GM10266 (cell line): ENCODE measurements at regions not wholly inside any gene's neighbourhood (a gene's known extent, or its start where the extent isn't known, plus 50 kb on each side); places are given as distances from the start of the nearest gene placed in this dataset.
"Not testable (repeated sequence)": the region's sequence is repeated elsewhere in the genome, so short reads cannot be mapped to it uniquely, and the experiment has no call there.

Source experiments
- DNase-seq: peaks from one replicate; pipeline ENCODE4 v3.0.0; 2012; ENCODE audit errors: extremely low spot score
- CTCF ChIP-seq: IDR thresholded peaks from 2 replicates; pipeline ENCODE4 v1.5.1; 2012; ENCODE audit warnings: mild to moderate bottlenecking, low read depth; ENCODE audit not compliant: control insufficient read depth, insufficient read depth; ENCODE audit errors: missing control alignments

GRCh38 chr18:10604182-10604581, 78.4 kb downstream of the NAPG start:
- peak; percentile 8 for DNase-seq
- TF ChIP-seq CTCF: no peak

GRCh38 chr18:10606881-10607280, 81.1 kb downstream of the NAPG start:
- DNase-seq: not testable (repeated sequence)

- DNase-seq: not testable (repeated sequence)
Measured at GRCh38 chr18:10607332-10608248, 81.8 kb downstream of the NAPG start.

GRCh38 chr18:10608450-10608849, 82.6 kb downstream of the NAPG start:
- DNase-seq: not testable (repeated sequence)

- DNase-seq: not testable (repeated sequence)
Measured at GRCh38 chr18:10609046-10609445, 83.2 kb downstream of the NAPG start.

GRCh38 chr18:10613226-10613625, 87.4 kb downstream of the NAPG start:
- DNase-seq: not testable (repeated sequence)

- not testable (repeated sequence) for DNase-seq
Measured at GRCh38 chr18:10616714-10617113, 90.9 kb downstream of the NAPG start.

GRCh38 chr18:10618797-10619196, 93.0 kb downstream of the NAPG start:
- not testable (repeated sequence) for DNase-seq

GRCh38 chr18:10619280-10619679, 93.5 kb downstream of the NAPG start:
- not testable (repeated sequence) for DNase-seq

GRCh38 chr18:10619833-10620232, 94.0 kb downstream of the NAPG start:
- DNase-seq: not testable (repeated sequence)
